KMS-11 (cell line): ENCODE measurements at regions not wholly inside any gene's neighbourhood (a gene's known extent, or its start where the extent isn't known, plus 50 kb on each side); places are given as distances from the start of the nearest gene placed in this dataset.
A peak's percentile ranks its signal among the peaks of the same experiment; 100 is the strongest.

Source experiments
- H2AFZ ChIP-seq: fragments of 200-600 bp; sonication (generic); 2 replicates; pipeline ENCODE4 v1.6.1; 2016; ENCODE audit warnings: antibody characterized with exemption, mixed run types, low read depth
- H3K27ac ChIP-seq: fragments of 200-600 bp; sonication (generic); 2 replicates; pipeline ENCODE4 v1.6.1; 2016; ENCODE audit warnings: mild to moderate bottlenecking, mixed run types
- H3K27me3 ChIP-seq: fragments of 200-600 bp; sonication (generic); 2 replicates; pipeline ENCODE4 v1.6.1; 2017; ENCODE audit warnings: mild to moderate bottlenecking, low read depth, mixed run types, moderate library complexity; ENCODE audit not compliant: insufficient read depth
- H3K36me3 ChIP-seq: fragments of 200-600 bp; sonication (generic); 2 replicates; pipeline ENCODE4 v1.6.1; 2017; ENCODE audit warnings: mild to moderate bottlenecking, mixed run types; ENCODE audit not compliant: insufficient read depth
- H3K4me1 ChIP-seq: fragments of 200-600 bp; sonication (generic); 2 replicates; pipeline ENCODE4 v1.6.1; 2016; ENCODE audit warnings: mild to moderate bottlenecking, low read depth, mixed run types; ENCODE audit not compliant: poor library complexity, severe bottlenecking
- H3K4me2 ChIP-seq: fragments of 200-600 bp; sonication (generic); 2 replicates; pipeline ENCODE4 v1.7.0; 2016; ENCODE audit warnings: mild to moderate bottlenecking, mixed run types
- H3K4me3 ChIP-seq: fragments of 200-600 bp; sonication (generic); IDR thresholded peaks from 2 replicates; pipeline ENCODE4 v1.6.1; 2017; ENCODE audit warnings: low read depth, low read length, mixed read lengths; ENCODE audit not compliant: insufficient read depth
- H3K79me2 ChIP-seq: fragments of 200-600 bp; sonication (generic); 2 replicates; pipeline ENCODE4 v1.6.1; 2016; ENCODE audit warnings: low read depth, mixed run types; ENCODE audit not compliant: insufficient read depth
- H3K9ac ChIP-seq: fragments of 200-600 bp; sonication (generic); 2 replicates; pipeline ENCODE4 v1.6.1; 2016; ENCODE audit warnings: mild to moderate bottlenecking, mixed run types
- H4K20me1 ChIP-seq: fragments of 200-600 bp; sonication (generic); 2 replicates; pipeline ENCODE4 v1.6.1; 2016; ENCODE audit warnings: mild to moderate bottlenecking, mixed run types; ENCODE audit not compliant: insufficient read depth
- TF ChIP-seq, protein P1 (sequence below): fragments of 200-600 bp; sonication (generic); conservative IDR thresholded peaks from 2 replicates; pipeline ENCODE4 v1.6.1; 2017; ENCODE audit warnings: low read depth, mild to moderate bottlenecking, antibody characterized with exemption, low read length, moderate library complexity, mixed read lengths

DNA sequence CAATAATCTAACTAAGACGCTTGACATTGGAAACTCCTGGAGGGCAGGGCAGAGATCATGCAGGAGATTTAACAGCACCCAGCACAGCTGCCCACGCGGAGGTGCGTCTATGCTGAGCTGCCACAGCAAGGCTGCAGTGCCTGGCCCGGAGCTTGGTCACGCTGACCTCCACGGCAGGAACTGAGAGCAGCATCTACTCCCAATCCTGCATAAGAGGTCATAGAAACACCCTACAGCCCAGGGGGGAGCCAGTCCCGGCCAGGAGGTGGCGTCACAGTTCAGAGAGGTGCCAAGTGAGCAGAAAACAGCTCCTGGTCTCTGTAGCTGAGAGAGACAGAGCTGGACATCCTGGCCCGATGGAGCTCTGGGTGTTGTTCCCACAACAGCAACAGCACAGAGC lies 121.1 kb upstream of the TMEM45B start:
- Histone ChIP-seq H3K4me1 (no peaks in the 10 kb centered on the region), H3K27ac (no peak overlapping the region), H3K4me3 (no peak overlapping the region), H3K4me2 (no peak overlapping the region), H3K27me3 (no peaks in the 10 kb centered on the region), H3K79me2 (no peaks in the 10 kb centered on the region), H2AFZ (no peak overlapping the region), H3K36me3 (no peaks in the 10 kb centered on the region), H3K9ac (no peak overlapping the region), H4K20me1 (no peaks in the 10 kb centered on the region)
- TF ChIP-seq, protein P1, sequence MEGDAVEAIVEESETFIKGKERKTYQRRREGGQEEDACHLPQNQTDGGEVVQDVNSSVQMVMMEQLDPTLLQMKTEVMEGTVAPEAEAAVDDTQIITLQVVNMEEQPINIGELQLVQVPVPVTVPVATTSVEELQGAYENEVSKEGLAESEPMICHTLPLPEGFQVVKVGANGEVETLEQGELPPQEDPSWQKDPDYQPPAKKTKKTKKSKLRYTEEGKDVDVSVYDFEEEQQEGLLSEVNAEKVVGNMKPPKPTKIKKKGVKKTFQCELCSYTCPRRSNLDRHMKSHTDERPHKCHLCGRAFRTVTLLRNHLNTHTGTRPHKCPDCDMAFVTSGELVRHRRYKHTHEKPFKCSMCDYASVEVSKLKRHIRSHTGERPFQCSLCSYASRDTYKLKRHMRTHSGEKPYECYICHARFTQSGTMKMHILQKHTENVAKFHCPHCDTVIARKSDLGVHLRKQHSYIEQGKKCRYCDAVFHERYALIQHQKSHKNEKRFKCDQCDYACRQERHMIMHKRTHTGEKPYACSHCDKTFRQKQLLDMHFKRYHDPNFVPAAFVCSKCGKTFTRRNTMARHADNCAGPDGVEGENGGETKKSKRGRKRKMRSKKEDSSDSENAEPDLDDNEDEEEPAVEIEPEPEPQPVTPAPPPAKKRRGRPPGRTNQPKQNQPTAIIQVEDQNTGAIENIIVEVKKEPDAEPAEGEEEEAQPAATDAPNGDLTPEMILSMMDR = 0 out of 2 replicates have a peak, but pooled peaks have one; percentile 4

- Histone ChIP-seq H2AFZ (no peak overlapping the region), H3K4me3 (no peak overlapping the region), H3K79me2 (no peaks in the 10 kb centered on the region), H3K4me2 (no peak overlapping the region), H3K4me1 (no peaks in the 10 kb centered on the region), H3K27me3 (no peaks in the 10 kb centered on the region), H3K36me3 (no peaks in the 10 kb centered on the region), H3K9ac (no peak overlapping the region), H3K27ac (no peak overlapping the region), H4K20me1 (no peaks in the 10 kb centered on the region)
- TF ChIP-seq, protein P1 = no peak
Measured at GRCh38 chr11:129694966-129695365, 120.7 kb upstream of the TMEM45B start.

- Histone ChIP-seq H3K4me2 (no peak overlapping the region), H3K27ac (no peak overlapping the region), H3K4me1 (no peaks in the 10 kb centered on the region), H3K27me3 (no peaks in the 10 kb centered on the region), H2AFZ (peak overlapping the region; percentile 64), H3K9ac (peak overlapping the region; percentile 12; the same call in 1 of the 2 replicates), H4K20me1 (no peaks in the 10 kb centered on the region), H3K79me2 (no peaks in the 10 kb centered on the region), H3K4me3 (no peak overlapping the region), H3K36me3 (no peaks in the 10 kb centered on the region)
- TF ChIP-seq, protein P1 = peak; percentile 49
Measured at GRCh38 chr11:129695571-129696308, 119.9 kb upstream of the TMEM45B start.

DNA sequence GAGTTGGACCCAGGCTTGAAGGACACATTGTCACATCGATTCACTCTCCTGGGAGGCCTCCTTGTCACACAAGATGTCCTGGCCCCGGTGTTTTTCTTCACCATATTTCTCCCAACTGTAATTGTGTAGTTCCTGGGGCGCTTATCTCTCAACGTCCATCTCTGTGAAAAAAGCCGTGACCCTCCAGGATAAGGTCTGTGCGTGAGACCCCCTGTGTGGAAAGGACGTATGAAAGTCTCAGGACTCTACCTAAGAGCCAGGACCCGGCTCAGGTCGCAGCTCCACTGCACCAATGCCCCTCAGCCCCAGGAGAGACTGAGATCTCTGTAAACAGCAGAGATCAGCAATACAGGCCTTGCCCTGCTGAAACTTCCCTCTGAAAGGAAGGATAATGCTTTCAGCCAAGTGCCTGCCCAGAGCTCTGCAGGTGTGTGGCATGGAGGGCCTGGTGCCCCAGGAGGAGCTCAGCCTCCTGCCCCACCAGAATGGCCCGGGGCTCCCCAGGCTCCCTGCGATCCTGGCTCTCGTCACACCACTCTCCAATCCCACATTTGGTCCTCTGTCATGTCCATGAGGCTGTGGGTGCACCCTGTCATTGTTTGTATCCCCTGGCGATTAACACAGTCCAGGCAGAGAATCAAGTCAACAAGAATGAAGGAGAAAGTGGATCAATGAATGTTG lies 119.2 kb upstream of the TMEM45B start:
- TF ChIP-seq, protein P1 = no peak; the same call in 1 of the 2 replicates
- H3K36me3 ChIP-seq = no peaks in the 10 kb centered on the region
- no peaks in the 10 kb centered on the region for H3K4me1 ChIP-seq
- H3K4me3 ChIP-seq = no peak overlapping the region
- no peak overlapping the region for H2AFZ ChIP-seq
- H3K79me2 ChIP-seq = no peaks in the 10 kb centered on the region
- no peaks in the 10 kb centered on the region for H4K20me1 ChIP-seq
- no peak overlapping the region for H3K4me2 ChIP-seq
- no peak overlapping the region for H3K27ac ChIP-seq
- no peak overlapping the region for H3K9ac ChIP-seq
- H3K27me3 ChIP-seq = no peaks in the 10 kb centered on the region
